ENCODE measurements at regions not wholly inside any gene's neighbourhood (a gene's known extent, or its start where the extent isn't known, plus 50 kb on each side); places are given as distances from the start of the nearest gene placed in this dataset.

DNA sequence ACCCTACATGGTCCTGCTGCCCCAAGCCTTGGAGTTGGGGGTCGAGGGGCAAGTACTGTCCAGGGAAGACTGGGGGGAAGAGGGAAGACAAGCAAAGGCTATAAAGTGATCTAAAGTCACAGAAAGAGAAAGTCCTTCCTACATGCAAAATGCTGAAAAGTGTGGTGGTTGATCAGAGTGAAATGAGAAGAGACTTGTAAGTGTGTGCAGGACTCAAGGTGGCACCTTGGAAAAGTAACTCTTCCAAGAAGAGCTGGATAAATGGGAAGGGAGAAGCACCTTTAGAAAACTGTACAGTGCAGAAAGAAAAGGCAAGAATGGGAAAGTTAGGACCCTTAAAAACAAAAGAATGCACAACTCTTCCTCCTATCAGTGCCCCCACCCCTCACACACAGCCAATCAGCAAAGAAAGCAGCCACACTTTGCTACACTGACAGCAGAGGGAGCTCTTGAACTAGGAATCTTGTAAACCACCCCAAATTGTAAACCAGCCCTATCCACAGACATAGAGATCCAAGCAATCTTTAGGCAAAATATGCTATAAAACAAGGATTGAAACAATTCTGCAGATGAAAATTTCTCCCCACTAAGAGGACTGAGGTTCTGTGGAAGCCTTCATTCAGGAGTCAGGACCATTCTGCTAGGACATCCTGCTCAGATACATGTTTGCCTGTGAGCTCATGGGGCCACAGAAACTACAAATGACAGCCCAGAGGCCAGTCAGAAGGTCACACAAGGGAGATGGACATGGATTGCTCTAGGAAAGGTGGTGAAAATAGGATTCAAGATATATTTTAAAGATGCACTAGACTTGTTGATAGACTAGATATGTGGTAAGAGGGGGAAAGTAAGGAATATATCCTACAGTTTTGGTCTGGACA lies 146.4 kb downstream of the FTCDNL1 start:
- TF ChIP-seq, protein P1, sequence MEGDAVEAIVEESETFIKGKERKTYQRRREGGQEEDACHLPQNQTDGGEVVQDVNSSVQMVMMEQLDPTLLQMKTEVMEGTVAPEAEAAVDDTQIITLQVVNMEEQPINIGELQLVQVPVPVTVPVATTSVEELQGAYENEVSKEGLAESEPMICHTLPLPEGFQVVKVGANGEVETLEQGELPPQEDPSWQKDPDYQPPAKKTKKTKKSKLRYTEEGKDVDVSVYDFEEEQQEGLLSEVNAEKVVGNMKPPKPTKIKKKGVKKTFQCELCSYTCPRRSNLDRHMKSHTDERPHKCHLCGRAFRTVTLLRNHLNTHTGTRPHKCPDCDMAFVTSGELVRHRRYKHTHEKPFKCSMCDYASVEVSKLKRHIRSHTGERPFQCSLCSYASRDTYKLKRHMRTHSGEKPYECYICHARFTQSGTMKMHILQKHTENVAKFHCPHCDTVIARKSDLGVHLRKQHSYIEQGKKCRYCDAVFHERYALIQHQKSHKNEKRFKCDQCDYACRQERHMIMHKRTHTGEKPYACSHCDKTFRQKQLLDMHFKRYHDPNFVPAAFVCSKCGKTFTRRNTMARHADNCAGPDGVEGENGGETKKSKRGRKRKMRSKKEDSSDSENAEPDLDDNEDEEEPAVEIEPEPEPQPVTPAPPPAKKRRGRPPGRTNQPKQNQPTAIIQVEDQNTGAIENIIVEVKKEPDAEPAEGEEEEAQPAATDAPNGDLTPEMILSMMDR (IDR thresholded peaks at IDR 0.05; ENCODE audit: poor library complexity), result peak; percentile 61
- no peak for TF ChIP-seq EZH2phosphoT487 (IDR thresholded peaks at IDR 0.05; ENCODE audit: low read depth, severe bottlenecking, unreplicated experiment)
- TF ChIP-seq EZH2 (IDR thresholded peaks at IDR 0.05; ENCODE audit: borderline replicate concordance), result no peak

Data from hepatocyte (in vitro differentiated cells).